ENCODE measurements at regions not wholly inside any gene's neighbourhood (a gene's known extent, or its start where the extent isn't known, plus 50 kb on each side); places are given as distances from the start of the nearest gene placed in this dataset.

- no peak for DNase-seq (ENCODE audit: low read depth)
Measured at GRCh38 chr1:99163671-99164070, 100.6 kb upstream of the PLPPR4 start.

DNA sequence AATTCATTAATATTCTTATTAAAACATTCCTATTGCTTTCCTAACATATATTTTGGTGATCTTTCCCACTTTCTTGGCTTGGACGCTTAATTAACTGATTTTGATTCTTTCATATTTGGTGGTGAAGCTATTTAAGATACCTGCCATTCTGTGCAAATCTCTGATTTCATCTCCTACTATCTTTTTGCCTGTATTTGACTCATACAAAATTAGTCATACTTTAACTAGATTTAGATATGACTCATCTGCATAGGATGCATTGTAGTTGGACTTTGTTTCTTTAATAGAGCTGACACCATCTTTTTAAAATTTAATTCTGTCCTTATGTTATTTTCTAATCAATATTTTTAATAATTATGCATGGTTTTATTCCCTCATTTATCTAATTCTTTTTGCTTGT is 93.8 kb upstream of the PLPPR4 start:
- no peak for DNase-seq (ENCODE audit: low read depth)

- DNase-seq (ENCODE audit: low read depth) = no peak
Measured at GRCh38 chr1:99171184-99171813, 93.0 kb upstream of the PLPPR4 start.

GRCh38 chr1:99173282-99173681 is 91.0 kb upstream of the PLPPR4 start:
- DNase-seq (ENCODE audit: low read depth) = no peak

DNA sequence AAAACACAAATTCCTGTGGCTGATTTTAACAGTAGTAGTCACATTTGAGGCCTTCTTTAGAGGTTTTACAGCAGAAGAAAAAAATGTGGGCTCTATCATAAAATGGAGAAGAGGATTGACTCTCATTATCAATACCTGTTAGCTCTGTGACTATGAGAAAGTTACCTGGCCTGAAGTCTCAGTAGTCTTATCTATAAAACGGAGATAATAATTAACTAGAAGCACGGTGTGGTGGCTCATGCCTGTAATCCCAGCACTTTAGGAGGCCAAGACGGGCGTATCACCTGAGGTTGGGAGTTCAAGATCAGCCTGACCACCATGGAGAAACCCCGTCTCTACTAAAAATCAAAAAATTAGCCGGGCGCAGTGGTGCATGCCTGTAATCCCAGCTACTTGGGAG is 90.4 kb upstream of the PLPPR4 start:
- no peak for DNase-seq (ENCODE audit: low read depth)

- no peak for DNase-seq (ENCODE audit: low read depth)
Measured at GRCh38 chr1:99176753-99177152, 87.5 kb upstream of the PLPPR4 start.

DNA sequence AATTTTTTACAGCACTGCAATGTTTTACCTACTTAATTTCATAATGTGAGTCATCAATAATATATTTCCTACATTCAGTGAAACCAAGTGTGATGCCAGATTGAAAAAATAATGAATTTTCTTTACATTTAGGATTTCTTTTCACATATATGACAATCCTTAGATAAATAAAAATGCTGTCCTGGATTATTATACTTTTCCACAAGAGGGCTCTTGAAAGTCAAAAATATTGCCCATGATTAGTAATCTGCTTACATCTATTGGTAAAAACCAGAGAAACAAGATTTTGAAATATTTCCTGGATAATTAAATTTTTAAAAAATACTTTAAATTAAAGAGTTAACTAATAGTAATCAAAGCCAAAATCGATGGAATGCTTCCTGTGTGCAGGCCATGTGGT is 86.8 kb upstream of the PLPPR4 start:
- DNase-seq (ENCODE audit: low read depth) = no peak

DNA sequence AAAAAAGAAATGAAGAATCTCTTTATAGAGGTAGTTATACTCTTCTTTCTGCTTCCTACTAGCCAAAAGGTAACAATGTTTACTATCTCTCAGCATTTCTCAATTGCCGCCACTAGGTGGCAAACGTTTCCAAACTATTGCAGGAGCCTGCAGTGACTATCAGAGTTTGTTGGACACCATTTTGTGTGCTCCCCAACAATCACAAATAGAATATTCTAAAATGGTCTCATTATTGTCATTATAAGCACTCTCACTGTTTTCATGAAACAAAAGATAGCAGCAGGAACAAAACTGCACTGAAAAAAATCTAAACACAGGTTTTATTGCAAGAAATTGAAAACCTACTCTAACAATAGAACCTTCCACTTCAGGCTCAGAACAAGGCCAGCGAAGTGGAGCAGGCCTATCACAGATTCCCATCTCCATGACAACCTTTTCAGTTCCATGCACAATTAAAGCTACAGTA is 83.9 kb upstream of the PLPPR4 start:
- DNase-seq (ENCODE audit: low read depth) = peak; percentile 24

- DNase-seq (ENCODE audit: low read depth) = no peak
Measured at GRCh38 chr1:99180915-99181314, 83.4 kb upstream of the PLPPR4 start.

DNA sequence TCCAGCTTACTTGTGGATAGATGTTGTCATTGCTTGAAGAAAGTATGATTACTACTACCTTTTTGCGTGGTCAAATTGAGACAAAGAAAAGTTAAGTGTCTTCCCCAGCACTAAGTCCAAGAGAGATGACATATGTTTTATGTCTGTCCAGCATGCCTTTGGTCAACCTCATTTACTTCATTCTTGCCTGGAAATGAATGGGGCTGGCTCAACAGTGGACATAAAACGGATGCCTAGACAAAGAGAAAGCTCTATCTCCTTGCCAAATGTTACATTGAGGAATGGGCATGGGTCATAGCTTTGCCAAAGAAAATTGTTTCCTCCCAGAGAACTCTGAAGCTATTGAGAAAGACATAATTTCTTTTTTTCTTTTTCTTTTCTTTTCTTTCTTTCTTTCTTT is 82.4 kb upstream of the PLPPR4 start:
- no peak for DNase-seq (ENCODE audit: low read depth)

- no peak for DNase-seq (ENCODE audit: low read depth)
Measured at GRCh38 chr1:99185196-99185595, 79.1 kb upstream of the PLPPR4 start.

GRCh38 chr1:99193431-99193830 is 70.9 kb upstream of the PLPPR4 start:
- DNase-seq (ENCODE audit: low read depth) = no peak

DNA sequence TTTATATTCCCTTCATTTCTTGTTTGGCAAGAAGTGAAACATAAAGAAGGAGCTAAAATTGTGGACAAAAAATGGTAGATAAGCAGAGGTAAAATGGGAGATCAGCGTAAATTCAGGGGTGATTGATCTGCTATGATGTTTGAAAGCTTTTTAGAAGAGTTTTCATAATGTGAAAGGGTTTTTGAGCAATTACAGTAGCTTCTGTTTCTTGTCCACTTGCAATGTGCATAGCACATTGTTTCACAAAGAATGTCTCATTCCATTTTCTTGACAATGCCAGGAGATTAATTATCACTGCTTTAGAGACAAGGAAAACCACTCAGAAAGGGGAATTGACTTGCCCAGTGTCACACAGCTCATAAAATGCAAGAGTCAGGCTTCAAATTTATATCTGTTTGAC is 65.9 kb upstream of the PLPPR4 start:
- no peak for DNase-seq (ENCODE audit: low read depth)

DNA sequence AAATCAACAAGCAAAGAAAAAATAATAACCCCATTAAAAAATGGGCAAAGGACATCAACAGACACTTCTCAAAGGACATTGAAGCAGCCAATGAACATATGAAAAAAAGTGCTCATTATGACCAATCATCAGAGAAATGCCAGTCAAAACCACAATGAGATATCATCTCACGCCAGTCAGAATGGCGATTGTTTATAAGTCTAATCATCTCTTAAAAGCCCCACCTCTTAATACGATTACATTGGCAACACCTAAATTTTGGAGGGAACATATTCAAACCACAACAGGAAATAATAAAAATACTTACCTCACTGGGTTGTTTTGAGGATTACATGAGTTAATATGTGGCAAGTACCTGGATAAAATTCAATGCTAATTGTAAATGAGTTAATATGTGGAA is 57.1 kb upstream of the PLPPR4 start:
- DNase-seq (ENCODE audit: low read depth) = no peak

Measured in activated T-helper 9 cell treated with anti-CD3 and anti-CD28 coated beads, Interleukin-2, amount 50 U/mL, for 16 hours (primary cell).